Neural progenitor cell (in vitro differentiated cells): ENCODE measurements at regions not wholly inside any gene's neighbourhood (a gene's known extent, or its start where the extent isn't known, plus 50 kb on each side); places are given as distances from the start of the nearest gene placed in this dataset.

Experiments used
- EZH2 ChIP-seq: fragments of 200-600 bp; sonication (generic); IDR thresholded peaks from 2 replicates; pipeline ENCODE4 v1.6.1; 2017; ENCODE audit warnings: antibody characterized with exemption, mild to moderate bottlenecking, moderate library complexity
- TF ChIP-seq, protein P1 (sequence below): fragments of 200-600 bp; sonication (generic); IDR thresholded peaks from 2 replicates; pipeline ENCODE4 v1.5.1; 2017; ENCODE audit warnings: antibody characterized with exemption, mild to moderate bottlenecking

DNA sequence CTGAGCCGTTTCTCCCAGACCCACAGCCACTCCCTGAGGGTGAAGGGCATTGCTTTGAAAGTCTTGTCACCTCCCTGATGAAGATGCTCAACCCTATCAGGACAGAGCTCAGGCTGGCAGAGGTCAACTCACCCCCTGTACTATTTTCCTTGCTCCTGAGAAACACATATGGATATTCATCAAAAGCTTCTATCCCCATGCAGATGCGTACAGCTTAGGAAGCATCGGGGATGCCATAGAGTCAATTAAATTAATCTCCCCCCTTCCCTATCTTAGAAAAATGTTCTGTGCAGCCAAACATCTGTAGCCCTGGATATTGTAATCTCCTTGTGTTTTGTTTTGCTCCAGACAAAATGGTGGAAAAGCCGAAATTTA lies 67.2 kb downstream of the EMX2 start:
- TF ChIP-seq, protein P1, sequence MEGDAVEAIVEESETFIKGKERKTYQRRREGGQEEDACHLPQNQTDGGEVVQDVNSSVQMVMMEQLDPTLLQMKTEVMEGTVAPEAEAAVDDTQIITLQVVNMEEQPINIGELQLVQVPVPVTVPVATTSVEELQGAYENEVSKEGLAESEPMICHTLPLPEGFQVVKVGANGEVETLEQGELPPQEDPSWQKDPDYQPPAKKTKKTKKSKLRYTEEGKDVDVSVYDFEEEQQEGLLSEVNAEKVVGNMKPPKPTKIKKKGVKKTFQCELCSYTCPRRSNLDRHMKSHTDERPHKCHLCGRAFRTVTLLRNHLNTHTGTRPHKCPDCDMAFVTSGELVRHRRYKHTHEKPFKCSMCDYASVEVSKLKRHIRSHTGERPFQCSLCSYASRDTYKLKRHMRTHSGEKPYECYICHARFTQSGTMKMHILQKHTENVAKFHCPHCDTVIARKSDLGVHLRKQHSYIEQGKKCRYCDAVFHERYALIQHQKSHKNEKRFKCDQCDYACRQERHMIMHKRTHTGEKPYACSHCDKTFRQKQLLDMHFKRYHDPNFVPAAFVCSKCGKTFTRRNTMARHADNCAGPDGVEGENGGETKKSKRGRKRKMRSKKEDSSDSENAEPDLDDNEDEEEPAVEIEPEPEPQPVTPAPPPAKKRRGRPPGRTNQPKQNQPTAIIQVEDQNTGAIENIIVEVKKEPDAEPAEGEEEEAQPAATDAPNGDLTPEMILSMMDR = no peak
- TF ChIP-seq EZH2 = no peak
